HepG2 (cell line): ENCODE measurements at regions not wholly inside any gene's neighbourhood (a gene's known extent, or its start where the extent isn't known, plus 50 kb on each side); places are given as distances from the start of the nearest gene placed in this dataset.

Experiments
- ATAC-seq: fragments of 200-7000 bp; cut with Tn5 transposase; 3 replicates; pipeline ENCODE4 v1.9.1; 2020; ENCODE audit warnings: mild to moderate bottlenecking, moderate library complexity
- BruUV-seq: library from RNA; stranded (reverse); fragments of 400-500 nt; replicated peaks from 2 replicates; lab custom pipeline; 2021; lab: Mats Ljungman, UMichigan
- CTCF ChIA-PET: fragments of 300-600 bp; formaldehyde crosslinking; extraction: SDS; loops from one replicate; lab custom pipeline; 2021; ENCODE audit warnings: low total read pairs, inconsistent platforms, low intra/inter-chr PET ratio; lab: Yijun Ruan, JAX
- POLR2A ChIA-PET: fragments of 350-600 bp; sonication (Branson Sonifier 250); formaldehyde crosslinking; loops from one replicate; lab custom pipeline; 2020; ENCODE audit warnings: antibody characterized with exemption, inconsistent platforms; lab: Yijun Ruan, JAX
- DNase-seq: peaks from one replicate; pipeline ENCODE4 v3.0.0-alpha.2; 2015; ENCODE audit warnings: low spot score
- FAIRE-seq: peaks from 3 replicates; lab custom pipeline; 2011; peaks lifted over from hg19 to GRCh38; lab: Jason Lieb, UNC
- H2AFZ ChIP-seq: one replicate; pipeline ENCODE4 v1.6.1; 2011; ENCODE audit warnings: low read length, inconsistent platforms
- H3K27ac ChIP-seq: fragments of 300-600 bp; 3 replicates; pipeline ENCODE4 v1.8.0; 2011; ENCODE audit warnings: mixed run types, mild to moderate bottlenecking, mixed read lengths, low read length, inconsistent platforms; ENCODE audit not compliant: insufficient read depth; ENCODE audit errors: extremely low read length
- H3K27me3 ChIP-seq, 2 experiments: fragments of 200-600 bp in 1 of 2; 2 replicates in 1 of 2; 3 replicates in 1 of 2; pipeline versions ENCODE4 v1.6.0 to v1.8.0; 2011; ENCODE audit warnings: low read length in 2 of 2, mild to moderate bottlenecking in 2 of 2, moderate library complexity in 2 of 2, inconsistent platforms in 1 of 2; ENCODE audit not compliant: insufficient read depth in 2 of 2, control insufficient read depth in 1 of 2
- H3K36me3 ChIP-seq, 2 experiments: fragments of 200-600 bp in 1 of 2; replicated peaks in 1 of 2; 2 replicates in 1 of 2; 3 replicates in 1 of 2; pipeline versions ENCODE4 v1.5.1 to v1.8.0; 2011; ENCODE audit warnings: low read length in 2 of 2, inconsistent platforms in 1 of 2; ENCODE audit not compliant: insufficient read depth in 2 of 2, control insufficient read depth in 1 of 2
- H3K4me1 ChIP-seq: 2 replicates; pipeline ENCODE4 v1.5.1; 2012; ENCODE audit warnings: low read length, inconsistent platforms; ENCODE audit not compliant: insufficient read depth
- H3K4me2 ChIP-seq: 2 replicates; pipeline ENCODE4 v1.6.0; 2011; ENCODE audit warnings: low read depth, low read length, inconsistent platforms
- H3K4me3 ChIP-seq, 3 experiments: fragments of 200-600 bp in 1 of 3; sonication (generic), shearing (Covaris generic) in 1 of 3; replicated peaks in 1 of 3; 2 replicates each; pipeline ENCODE4 v1.5.1; 2011 to 2016; ENCODE audit warnings: low read length in 3 of 3, inconsistent platforms in 2 of 3, low read depth in 2 of 3, mild to moderate bottlenecking in 2 of 3, control low read depth in 1 of 3, mixed read lengths in 1 of 3; ENCODE audit not compliant: insufficient read depth in 1 of 3
- H3K79me2 ChIP-seq: one replicate; pipeline ENCODE4 v1.6.1; 2011; ENCODE audit warnings: low read length, inconsistent platforms; ENCODE audit not compliant: insufficient read depth
- H3K9ac ChIP-seq: 2 replicates; pipeline ENCODE4 v1.6.0; 2011; ENCODE audit warnings: mild to moderate bottlenecking, low read depth, low read length, inconsistent platforms; ENCODE audit not compliant: insufficient read depth
- H3K9me3 ChIP-seq: 2 replicates; pipeline ENCODE4 v1.5.1; 2012; ENCODE audit warnings: mild to moderate bottlenecking, low read length
- H4K20me1 ChIP-seq: 2 replicates; pipeline ENCODE4 v1.6.0; 2011; ENCODE audit warnings: inconsistent platforms, mild to moderate bottlenecking, low read length, moderate library complexity; ENCODE audit not compliant: insufficient read depth
- JUND ChIP-seq: sonication (generic); formaldehyde crosslinking; IDR thresholded peaks from 2 replicates; pipeline ENCODE4 v1.8.0; 2022; ENCODE audit warnings: mild to moderate bottlenecking, missing genetic modification reagents
- KAT7 ChIP-seq: IDR thresholded peaks from 2 replicates; pipeline ENCODE4 v1.6.1; 2018; ENCODE audit warnings: borderline replicate concordance, missing compliant biosample characterization
- KDM4B ChIP-seq: sonication (generic); formaldehyde crosslinking; IDR thresholded peaks from 2 replicates; pipeline ENCODE4 v1.4.0; 2020; ENCODE audit warnings: missing genetic modification reagents
- MEF2D ChIP-seq: sonication (generic); formaldehyde crosslinking; IDR thresholded peaks from 2 replicates; pipeline ENCODE4 v1.5.1; 2020; ENCODE audit warnings: mild to moderate bottlenecking, missing genetic modification reagents
- MIER3 ChIP-seq: IDR thresholded peaks from 2 replicates; pipeline ENCODE4 v1.6.1; 2016; ENCODE audit warnings: missing compliant biosample characterization, borderline replicate concordance
- SMARCC2 ChIP-seq: fragments of 450-650 bp; IDR thresholded peaks from 2 replicates; pipeline ENCODE4 v1.6.1; 2017; ENCODE audit warnings: antibody characterized with exemption, mild to moderate bottlenecking
- ZFAT ChIP-seq: sonication (generic); formaldehyde crosslinking; conservative IDR thresholded peaks from 2 replicates; pipeline ENCODE4 v1.8.1; 2023; ENCODE audit warnings: missing genetic modification reagents, inconsistent platforms
- ZNF124 ChIP-seq: sonication (generic); formaldehyde crosslinking; IDR thresholded peaks from 2 replicates; pipeline ENCODE4 v1.4.0; 2020; ENCODE audit warnings: missing genetic modification reagents
- ZNF446 ChIP-seq: sonication (generic); formaldehyde crosslinking; IDR thresholded peaks from 2 replicates; pipeline ENCODE4 v1.5.0; 2020; ENCODE audit warnings: mild to moderate bottlenecking, missing genetic modification reagents
- WGBS: methylation state at CpG from one replicate; pipeline ENCODE4 v1.1.6; 2017; ENCODE audit warnings: low lambda C conversion rate; 5-methylcytosine and 5-hydroxymethylcytosine counted together
- in situ Hi-C: cut with HindIII; loops from 2 replicates; pipeline ENCODE4 v1.10.0; 2017; ENCODE audit warnings: low pct_unique_long_range_greater_than_20kb; ENCODE audit not compliant: extremely low pct_ligation_motif_present
- intact Hi-C: fragments of 100-400 bp; cut with micrococcal nuclease; formaldehyde crosslinking; loops from one replicate; pipeline ENCODE4 v1.10.0; 2022; ENCODE audit not compliant: unreplicated experiment
- TF ChIP-seq, protein P1 (sequence below): fragments of 450-650 bp; IDR thresholded peaks from 2 replicates; pipeline ENCODE4 v1.6.1; 2017
- TF ChIP-seq, protein P2 (sequence below): sonication (generic); formaldehyde crosslinking; IDR thresholded peaks from 2 replicates; pipeline ENCODE4 v1.4.0; 2020; ENCODE audit warnings: mild to moderate bottlenecking, missing genetic modification reagents
- TF ChIP-seq, protein P3 (sequence below): sonication (generic); formaldehyde crosslinking; IDR thresholded peaks from 2 replicates; pipeline ENCODE4 v1.9.0; 2021; ENCODE audit warnings: missing genetic modification reagents, mild to moderate bottlenecking, borderline replicate concordance
- TF ChIP-seq, protein P4 (sequence below): sonication (generic); formaldehyde crosslinking; IDR thresholded peaks from 2 replicates; pipeline ENCODE4 v1.5.0; 2020; ENCODE audit warnings: mild to moderate bottlenecking, low read depth, missing genetic modification reagents, borderline replicate concordance
- TF ChIP-seq, protein P5 (sequence below): IDR thresholded peaks from 2 replicates; pipeline ENCODE4 v1.6.1; 2016; ENCODE audit warnings: low read depth, control low read depth

DNA sequence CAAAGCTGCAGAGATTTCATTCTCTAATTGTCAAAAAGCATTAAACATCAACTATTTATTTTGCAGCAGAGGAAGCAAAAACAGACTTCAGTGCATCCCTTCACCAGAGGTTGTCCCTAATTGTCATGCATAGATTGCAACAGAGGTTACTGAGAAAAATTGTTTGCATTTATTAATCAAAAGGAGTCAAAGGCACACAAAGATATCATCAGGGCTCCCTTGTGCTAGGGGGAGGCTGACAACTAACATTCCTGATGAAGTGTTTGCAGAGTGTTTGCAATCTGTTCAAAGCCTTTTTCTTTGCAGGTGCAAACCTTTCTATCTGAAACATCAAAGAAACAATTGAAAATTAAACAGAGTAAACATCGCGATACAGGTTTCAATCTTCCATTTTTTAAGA, 227.5 kb downstream of the TEX36 start:
- Histone ChIP-seq H3K9me3 (no peaks in the 10 kb centered on the region), H3K27me3 (peaks cover 0 to 4% of the 10 kb centered on the region in 2 experiments; a peak in 3 of 5 replicates), H4K20me1 (no peaks in the 10 kb centered on the region), H3K79me2 (no peaks in the 10 kb centered on the region), H3K4me2 (no peak overlapping the region), H3K27ac (no peak overlapping the region), H3K9ac (no peak overlapping the region), H3K4me1 (no peaks in the 10 kb centered on the region), H3K4me3 (no peak overlapping the region), H2AFZ (no peak overlapping the region), H3K36me3 (no peaks in the 10 kb centered on the region)
- POLR2A ChIA-PET = no interaction called here
- ATAC-seq = no peak
- DNase-seq = no peak
- in situ Hi-C loops = no loop called here
- CTCF ChIA-PET = no interaction called here
- 16% methylated on average over 2 of the region's 2 CpGs for WGBS
- TF ChIP-seq SMARCC2 (no peak), ZNF124 (CRISPR knock-in tag) (no peak), JUND (CRISPR knock-in tag) (no peak), KAT7 (CRISPR knock-in tag) (no peak), KDM4B (CRISPR knock-in tag) (no peak), MIER3 (no peak), ZFAT (no peak), ZNF446 (no peak), MEF2D (CRISPR knock-in tag) (no peak)
- TF ChIP-seq, protein P1, sequence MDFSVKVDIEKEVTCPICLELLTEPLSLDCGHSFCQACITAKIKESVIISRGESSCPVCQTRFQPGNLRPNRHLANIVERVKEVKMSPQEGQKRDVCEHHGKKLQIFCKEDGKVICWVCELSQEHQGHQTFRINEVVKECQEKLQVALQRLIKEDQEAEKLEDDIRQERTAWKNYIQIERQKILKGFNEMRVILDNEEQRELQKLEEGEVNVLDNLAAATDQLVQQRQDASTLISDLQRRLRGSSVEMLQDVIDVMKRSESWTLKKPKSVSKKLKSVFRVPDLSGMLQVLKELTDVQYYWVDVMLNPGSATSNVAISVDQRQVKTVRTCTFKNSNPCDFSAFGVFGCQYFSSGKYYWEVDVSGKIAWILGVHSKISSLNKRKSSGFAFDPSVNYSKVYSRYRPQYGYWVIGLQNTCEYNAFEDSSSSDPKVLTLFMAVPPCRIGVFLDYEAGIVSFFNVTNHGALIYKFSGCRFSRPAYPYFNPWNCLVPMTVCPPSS = no peak
- TF ChIP-seq, protein P2, sequence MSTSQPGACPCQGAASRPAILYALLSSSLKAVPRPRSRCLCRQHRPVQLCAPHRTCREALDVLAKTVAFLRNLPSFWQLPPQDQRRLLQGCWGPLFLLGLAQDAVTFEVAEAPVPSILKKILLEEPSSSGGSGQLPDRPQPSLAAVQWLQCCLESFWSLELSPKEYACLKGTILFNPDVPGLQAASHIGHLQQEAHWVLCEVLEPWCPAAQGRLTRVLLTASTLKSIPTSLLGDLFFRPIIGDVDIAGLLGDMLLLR (CRISPR knock-in tag) = no peak
- TF ChIP-seq, protein P3, sequence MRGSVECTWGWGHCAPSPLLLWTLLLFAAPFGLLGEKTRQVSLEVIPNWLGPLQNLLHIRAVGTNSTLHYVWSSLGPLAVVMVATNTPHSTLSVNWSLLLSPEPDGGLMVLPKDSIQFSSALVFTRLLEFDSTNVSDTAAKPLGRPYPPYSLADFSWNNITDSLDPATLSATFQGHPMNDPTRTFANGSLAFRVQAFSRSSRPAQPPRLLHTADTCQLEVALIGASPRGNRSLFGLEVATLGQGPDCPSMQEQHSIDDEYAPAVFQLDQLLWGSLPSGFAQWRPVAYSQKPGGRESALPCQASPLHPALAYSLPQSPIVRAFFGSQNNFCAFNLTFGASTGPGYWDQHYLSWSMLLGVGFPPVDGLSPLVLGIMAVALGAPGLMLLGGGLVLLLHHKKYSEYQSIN = no peak
- TF ChIP-seq, protein P4, sequence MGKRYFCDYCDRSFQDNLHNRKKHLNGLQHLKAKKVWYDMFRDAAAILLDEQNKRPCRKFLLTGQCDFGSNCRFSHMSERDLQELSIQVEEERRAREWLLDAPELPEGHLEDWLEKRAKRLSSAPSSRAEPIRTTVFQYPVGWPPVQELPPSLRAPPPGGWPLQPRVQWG = no peak
- TF ChIP-seq, protein P5, sequence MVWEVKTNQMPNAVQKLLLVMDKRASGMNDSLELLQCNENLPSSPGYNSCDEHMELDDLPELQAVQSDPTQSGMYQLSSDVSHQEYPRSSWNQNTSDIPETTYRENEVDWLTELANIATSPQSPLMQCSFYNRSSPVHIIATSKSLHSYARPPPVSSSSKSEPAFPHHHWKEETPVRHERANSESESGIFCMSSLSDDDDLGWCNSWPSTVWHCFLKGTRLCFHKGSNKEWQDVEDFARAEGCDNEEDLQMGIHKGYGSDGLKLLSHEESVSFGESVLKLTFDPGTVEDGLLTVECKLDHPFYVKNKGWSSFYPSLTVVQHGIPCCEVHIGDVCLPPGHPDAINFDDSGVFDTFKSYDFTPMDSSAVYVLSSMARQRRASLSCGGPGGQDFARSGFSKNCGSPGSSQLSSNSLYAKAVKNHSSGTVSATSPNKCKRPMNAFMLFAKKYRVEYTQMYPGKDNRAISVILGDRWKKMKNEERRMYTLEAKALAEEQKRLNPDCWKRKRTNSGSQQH (CRISPR knock-in tag) = no peak
- intact Hi-C loops = no loop called here
- no TSS peak for BruUV-seq
- no peak for FAIRE-seq
